DMS 273 treated with DMSO at 0.1 percent for 48 hours (cell line): ENCODE measurements at regions not wholly inside any gene's neighbourhood (a gene's known extent, or its start where the extent isn't known, plus 50 kb on each side); places are given as distances from the start of the nearest gene placed in this dataset.
"Not testable (repeated sequence)": the region's sequence is repeated elsewhere in the genome, so short reads cannot be mapped to it uniquely, and the experiment has no call there.

Experiments
- DNase-seq: peaks from one replicate; lab custom pipeline; 2025; lab: John Stamatoyannopoulos, UW

DNA sequence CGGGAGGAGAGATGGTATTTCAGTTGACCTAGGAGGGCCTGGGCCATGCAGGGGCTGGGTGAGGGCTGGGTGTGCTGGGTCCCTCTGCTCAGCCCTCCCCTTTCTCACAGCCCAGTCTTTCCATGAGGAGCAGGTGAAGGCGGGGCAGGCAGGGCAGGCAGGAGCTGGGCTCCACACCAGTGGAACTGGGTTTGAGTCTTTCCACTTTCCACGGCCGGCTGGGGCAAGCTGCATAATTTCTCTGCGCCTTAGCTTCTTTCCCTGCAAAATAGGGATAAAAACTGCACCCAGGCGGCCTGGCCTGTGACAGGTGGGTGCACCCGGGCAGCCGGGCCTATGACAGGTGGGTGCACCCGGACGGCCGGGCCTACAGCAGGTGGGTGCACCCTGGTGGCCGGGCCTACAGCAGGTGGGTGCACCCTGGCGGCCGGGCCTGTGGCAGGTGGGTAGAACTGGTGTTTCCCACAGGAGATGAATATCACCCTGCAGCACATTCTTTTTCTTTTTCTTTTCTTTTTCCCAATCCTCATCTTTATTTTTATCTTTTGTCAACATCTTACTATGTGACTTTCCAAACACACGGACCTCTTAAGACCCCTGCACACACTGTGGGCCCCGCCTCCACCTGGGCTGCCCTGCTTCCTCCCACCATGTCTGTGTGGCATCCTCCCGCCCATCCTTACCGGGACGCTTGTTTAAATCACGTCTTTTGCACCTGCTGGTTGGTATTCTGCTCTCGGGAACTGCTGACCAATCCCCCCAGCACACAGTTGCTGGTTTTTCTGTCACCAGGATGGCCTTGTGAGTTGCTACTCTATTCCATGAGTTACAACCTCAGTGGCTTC is 111.3 kb downstream of the NPIPB11 start:
- not testable (repeated sequence) for DNase-seq

GRCh38 chr16:29294400-29294933 is 112.0 kb downstream of the NPIPB11 start:
- not testable (repeated sequence) for DNase-seq

GRCh38 chr16:29293545-29293944 is 113.0 kb downstream of the NPIPB11 start:
- DNase-seq, result not testable (repeated sequence)

DNA sequence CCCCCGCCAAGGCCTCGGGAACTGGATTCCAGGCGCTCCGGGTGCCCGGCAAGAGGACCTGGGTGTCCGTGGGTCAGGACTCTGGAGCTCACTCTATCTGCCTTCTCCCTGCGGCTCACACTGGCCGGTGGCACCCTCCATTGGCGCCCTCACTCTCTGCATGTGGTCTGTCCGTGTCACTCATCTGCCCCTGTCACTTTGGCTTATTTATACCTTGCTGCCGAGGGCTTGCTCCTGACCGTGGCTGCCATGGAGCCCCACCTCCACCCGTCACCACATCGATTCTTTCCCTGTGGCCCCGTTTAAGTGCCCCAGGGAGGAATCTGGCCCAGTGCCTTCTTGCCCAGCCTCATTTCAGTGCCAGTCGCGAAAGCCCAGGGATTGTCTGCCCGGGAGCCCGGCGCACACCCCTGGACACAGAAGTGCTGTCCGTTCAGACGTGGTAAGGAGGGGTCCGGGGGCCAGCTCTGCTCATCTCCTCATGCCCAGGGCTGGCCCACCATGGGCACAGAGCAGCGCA is 113.5 kb downstream of the NPIPB11 start:
- not testable (repeated sequence) for DNase-seq

DNA sequence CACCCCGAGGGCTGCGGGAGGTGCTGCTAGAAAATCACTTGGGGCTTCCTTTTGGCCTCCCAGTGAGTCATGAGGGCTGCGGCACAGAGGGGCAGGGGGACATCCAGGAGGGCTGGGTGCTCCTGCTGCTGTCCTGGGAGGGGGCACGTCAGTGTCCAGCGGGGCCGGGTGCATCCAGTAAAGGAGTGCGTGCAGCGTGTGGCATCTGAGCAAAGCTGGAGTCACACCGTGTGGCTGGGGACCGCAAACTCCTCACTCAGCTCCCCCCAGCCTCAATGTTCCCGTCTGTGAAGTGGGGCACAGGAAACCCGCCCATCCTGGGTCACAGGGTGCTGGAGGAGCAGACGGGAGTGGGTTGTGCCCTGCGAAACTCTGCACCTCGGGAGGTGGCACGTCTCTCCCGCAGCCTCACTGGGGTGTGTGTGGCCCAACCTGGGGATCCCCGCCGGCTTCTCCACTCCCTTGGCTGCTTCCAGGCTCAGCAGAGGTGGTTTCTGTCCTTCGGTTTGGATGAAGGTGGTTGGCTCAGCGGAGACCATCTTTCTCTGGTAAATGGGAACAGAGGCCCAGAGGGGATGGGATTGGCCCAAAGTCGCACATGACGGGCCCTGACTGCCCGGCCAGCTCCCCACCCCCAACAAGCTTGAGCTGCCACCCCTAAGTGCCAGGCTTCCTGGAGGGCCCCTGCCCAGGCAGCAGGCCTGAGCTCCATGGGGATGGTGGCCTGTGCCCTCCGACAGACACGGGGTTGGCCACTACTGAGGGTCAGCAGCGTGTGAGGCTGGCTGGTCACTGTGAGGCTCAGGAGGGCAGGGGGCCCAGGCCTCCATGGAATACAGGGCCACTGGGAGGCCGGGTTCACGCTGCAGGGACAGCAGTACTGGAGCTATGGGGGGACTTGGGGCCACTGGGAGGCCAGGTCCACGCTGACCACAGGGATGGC is 114.9 kb downstream of the NPIPB11 start:
- DNase-seq, result not testable (repeated sequence)

- no peak for DNase-seq
Observed at GRCh38 chr16:29290631-29291247, 115.8 kb downstream of the NPIPB11 start.

- not testable (repeated sequence) for DNase-seq
Observed at GRCh38 chr16:29289516-29290239, 116.8 kb downstream of the NPIPB11 start.

DNA sequence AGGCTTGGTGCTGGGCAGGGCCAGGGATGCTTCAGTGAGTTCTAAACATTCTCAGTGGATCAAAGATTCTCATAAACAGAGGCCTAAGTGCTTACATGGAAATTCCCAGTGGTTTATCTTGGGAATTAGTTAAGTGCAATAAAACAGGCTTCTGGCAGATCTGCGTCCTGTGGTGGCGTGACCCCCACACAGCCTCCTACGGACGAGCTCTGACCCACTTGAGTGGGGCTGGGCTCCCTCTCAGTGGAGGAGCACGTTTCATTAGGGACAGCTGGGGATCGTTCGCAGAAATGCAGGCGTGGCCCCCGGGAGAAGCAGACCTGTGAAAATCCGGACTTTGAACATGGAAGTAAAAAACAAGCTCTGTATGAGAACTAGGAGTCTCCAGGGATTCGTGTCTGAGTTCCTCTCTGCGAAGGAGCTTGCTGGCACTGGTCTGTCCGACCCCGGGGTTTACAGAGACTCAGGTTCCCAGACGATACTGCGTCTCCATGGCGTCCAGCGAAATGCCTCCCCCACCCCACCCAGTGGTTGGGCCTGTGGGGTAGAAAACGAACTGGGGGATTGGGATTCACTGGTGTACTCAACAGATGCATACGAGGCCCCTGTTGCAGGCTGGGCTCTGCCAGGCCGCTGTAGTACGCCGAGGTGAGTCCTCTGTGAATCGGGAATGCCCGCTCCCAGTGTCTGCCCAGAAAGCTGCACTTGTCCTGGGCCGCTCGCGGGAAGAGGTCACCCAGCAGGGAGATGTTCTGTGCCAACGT is 117.6 kb downstream of the NPIPB11 start:
- DNase-seq, result not testable (repeated sequence)

- not testable (repeated sequence) for DNase-seq
Observed at GRCh38 chr16:29287871-29288535, 118.5 kb downstream of the NPIPB11 start.

DNA sequence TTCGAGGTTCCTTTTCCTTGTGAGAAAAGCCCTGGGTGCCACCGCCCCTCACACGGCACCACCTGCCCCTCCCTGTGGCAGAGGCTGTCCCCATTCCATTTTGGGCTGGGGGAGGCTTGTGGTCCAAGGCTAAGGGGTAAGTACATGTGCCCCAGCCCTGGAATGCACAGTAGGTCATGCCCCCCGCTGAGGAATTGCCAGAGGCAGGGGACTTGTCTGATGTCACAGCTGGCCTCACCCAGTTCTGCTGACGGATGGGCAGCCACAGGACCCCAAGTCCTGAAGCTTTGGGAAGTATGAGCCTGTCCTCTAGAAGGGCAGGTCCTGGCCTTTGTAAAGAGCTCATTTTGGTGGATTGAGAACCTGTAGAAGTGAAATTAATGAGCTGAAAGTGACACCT is 119.3 kb downstream of the NPIPB11 start:
- DNase-seq, result not testable (repeated sequence)

- not testable (repeated sequence) for DNase-seq
Observed at GRCh38 chr16:29286796-29287195, 119.7 kb downstream of the NPIPB11 start.

DNA sequence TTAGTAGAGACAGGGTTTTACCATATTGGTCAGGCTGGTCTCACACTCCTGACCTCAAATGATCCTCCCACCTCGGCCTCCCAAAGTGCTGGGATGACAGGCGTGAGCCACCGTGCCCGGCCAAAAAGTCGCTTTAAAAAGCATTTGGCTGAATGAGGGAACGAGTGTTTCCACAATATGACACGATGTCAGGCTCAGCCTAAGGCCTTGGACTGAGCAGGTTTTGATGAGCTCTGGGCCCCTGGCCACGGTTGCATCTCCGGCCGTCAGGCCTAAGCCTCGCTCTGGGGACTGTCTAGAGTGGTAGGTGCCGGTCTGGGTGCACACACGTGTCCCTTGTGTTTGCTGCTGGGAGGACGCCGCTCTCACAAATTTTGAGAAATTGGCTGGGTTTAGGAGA is 120.3 kb downstream of the NPIPB11 start:
- not testable (repeated sequence) for DNase-seq

DNA sequence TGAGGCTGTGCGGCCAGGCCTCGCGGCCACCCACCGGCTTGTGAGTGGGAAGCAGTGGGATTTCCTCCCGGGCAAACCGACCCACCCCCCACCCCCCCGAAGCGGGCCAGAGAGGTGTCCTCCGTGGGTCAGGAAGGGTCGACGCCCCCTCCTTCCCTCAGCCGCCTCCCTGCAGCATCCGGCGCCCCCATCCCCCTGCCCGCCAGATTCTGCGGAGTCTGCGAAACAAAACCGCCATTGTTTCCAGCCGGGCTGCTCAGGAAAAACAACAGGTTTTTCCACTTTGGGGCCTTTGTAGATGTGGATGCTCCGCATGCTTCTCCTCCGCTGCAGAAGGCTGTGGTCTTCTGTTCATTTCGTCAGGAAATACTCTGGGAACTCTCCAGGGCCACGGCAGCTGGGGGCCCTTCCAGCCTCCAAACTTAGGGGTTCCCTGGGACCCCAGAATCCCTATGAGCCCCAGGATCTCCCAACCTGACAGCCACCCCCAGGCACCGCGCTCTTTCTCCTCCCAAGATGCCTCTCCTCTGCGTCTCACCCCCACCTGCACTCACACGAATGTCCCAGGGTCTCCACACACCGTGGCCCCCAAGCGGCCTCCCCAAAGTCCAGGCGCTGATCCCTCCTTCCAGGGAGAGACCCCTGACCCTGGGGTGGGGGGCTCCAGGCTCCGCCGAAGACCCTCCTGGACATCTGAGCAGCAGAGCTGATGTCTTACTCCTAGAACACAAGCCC is 121.2 kb downstream of the NPIPB11 start:
- not testable (repeated sequence) for DNase-seq

DNA sequence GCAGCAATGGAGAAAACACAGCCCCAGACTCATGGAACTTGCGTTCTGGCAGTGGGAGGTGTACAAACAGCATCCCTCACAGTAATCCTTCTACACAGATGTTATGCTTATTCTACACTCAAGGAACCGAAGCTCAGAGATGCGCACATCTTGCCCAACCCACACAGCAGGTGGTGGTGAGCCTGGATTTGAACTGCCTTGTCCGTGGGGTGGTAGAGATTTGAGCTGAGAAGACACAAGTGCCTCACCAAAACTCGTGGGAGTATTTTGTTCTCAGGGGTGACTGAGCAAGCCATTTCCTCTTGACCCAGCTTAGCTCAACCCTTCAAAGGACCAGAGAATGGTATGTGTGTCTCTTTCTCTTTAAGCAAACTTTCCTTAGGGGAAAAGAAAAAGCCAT is 121.8 kb downstream of the NPIPB11 start:
- DNase-seq, result not testable (repeated sequence)

DNA sequence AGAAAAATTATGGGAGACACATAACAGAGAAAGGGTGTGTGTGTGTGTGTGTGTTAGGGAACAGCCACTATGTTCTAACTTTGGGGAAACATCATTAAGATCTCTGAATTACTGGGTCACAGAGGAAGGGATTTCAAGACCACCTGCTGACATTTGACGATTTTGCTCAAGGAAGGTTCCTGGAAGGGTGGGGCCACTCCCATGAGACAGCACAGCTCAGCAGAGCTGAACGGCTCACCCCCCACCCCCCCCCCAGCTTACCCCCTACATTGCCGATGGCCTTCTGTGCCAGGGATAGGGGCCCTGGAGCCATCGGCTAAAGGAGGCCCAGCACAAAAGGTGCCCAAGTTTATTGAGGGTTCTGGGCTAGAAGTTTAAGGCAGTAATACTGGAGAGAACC is 122.4 kb downstream of the NPIPB11 start:
- DNase-seq, result not testable (repeated sequence)

DNA sequence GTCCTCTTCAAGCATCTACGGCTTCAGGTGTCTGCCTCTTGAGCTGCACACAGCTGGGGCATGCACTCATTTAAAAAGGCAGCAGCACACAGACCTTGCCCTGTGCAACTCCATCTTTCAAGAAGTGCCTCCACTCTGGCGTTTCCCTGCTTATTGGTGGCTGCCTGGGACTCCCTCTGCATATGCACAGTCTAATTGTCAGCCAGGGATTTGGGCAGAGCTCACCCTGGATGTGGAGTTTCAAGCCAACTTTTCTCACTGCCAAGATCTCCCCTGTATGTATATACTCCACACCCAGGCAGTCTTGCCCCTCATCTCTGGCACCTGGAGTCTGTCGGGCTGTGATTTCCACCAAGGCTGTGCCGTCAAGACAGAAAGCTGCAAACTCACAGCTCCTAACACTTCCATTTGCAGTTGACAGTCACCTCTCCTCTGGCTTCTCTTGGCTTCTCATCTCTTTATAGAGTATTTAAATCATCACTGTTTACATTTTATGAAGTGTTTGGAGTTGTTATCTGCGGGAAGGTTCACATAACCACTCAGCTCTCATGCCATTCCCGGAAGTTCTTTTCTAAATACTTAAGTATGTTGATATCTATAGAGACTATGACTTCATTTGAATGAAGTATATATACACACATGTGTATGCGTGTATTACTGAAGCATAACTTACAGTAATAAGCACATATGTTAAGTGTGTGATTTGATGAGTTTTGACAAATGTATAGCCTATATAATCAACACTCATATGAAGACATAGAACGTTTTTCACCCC is 128.2 kb downstream of the NPIPB11 start:
- DNase-seq, result not testable (repeated sequence)

DNA sequence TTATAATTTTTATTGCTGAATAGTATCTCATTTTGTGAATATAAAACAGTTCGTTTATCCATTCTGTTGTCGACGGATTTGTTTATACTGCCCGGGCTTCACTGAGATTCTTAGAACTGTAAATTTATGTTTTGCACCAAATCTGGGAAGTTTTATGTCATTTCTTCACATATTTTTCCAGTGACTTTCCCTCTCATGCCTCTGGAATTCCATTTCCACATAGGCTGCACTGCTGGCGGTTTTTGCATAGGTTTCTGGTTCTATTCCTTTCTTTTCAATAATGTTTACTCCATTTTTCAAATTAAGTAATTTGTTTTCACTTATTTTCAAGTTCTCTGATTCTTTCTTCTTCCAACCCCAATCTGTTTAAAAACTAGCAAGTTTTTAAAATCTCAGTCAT is 130.1 kb downstream of the NPIPB11 start:
- DNase-seq, result not testable (repeated sequence)
